Ishikawa (cell line): ENCODE measurements at regions not wholly inside any gene's neighbourhood (a gene's known extent, or its start where the extent isn't known, plus 50 kb on each side); places are given as distances from the start of the nearest gene placed in this dataset.

ENCODE experiments used
- CEBPB ChIP-seq: IDR thresholded peaks from 2 replicates; pipeline ENCODE4 v1.6.1; 2012
- EP300 ChIP-seq: IDR thresholded peaks from 2 replicates; pipeline ENCODE4 v1.6.1; 2012; ENCODE audit warnings: borderline replicate concordance

DNA sequence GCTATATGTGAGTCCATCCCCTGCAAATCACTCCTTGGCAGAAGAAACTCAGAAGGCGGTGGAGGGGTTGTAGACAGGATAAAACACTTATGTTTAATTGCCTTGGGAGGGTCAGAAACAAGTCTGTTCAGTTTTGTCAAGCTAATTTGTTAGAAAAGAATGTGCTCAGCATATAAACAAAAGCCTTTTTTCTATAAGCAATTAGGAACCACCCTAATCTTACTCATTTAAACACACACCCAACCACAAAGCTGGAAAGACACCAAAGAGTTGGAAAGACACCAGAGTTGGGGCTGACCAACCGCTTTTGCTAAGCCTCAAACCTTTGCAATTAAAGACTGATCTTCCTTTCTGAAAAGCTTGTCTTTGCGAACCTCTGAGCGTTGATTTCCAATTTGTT lies 439.2 kb upstream of the ERCC4 start:
- no peak for TF ChIP-seq CEBPB
- TF ChIP-seq EP300: no peak
